ENCODE measurements at regions not wholly inside any gene's neighbourhood (a gene's known extent, or its start where the extent isn't known, plus 50 kb on each side); places are given as distances from the start of the nearest gene placed in this dataset.

- 32% methylated on average over 3 of the region's 3 CpGs for WGBS
- TF ChIP-seq, protein P1, sequence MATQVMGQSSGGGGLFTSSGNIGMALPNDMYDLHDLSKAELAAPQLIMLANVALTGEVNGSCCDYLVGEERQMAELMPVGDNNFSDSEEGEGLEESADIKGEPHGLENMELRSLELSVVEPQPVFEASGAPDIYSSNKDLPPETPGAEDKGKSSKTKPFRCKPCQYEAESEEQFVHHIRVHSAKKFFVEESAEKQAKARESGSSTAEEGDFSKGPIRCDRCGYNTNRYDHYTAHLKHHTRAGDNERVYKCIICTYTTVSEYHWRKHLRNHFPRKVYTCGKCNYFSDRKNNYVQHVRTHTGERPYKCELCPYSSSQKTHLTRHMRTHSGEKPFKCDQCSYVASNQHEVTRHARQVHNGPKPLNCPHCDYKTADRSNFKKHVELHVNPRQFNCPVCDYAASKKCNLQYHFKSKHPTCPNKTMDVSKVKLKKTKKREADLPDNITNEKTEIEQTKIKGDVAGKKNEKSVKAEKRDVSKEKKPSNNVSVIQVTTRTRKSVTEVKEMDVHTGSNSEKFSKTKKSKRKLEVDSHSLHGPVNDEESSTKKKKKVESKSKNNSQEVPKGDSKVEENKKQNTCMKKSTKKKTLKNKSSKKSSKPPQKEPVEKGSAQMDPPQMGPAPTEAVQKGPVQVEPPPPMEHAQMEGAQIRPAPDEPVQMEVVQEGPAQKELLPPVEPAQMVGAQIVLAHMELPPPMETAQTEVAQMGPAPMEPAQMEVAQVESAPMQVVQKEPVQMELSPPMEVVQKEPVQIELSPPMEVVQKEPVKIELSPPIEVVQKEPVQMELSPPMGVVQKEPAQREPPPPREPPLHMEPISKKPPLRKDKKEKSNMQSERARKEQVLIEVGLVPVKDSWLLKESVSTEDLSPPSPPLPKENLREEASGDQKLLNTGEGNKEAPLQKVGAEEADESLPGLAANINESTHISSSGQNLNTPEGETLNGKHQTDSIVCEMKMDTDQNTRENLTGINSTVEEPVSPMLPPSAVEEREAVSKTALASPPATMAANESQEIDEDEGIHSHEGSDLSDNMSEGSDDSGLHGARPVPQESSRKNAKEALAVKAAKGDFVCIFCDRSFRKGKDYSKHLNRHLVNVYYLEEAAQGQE (IDR thresholded peaks at IDR 0.05) = peak; percentile 4
- TF ChIP-seq YY1 (IDR thresholded peaks at IDR 0.05) = peak; percentile 79
- TF ChIP-seq JUND (IDR thresholded peaks at IDR 0.05) = peak; percentile 29 to 63
- peak; percentile 12 to 54 for TF ChIP-seq RAD21 (IDR thresholded peaks at IDR 0.05)
- TF ChIP-seq, protein P2, sequence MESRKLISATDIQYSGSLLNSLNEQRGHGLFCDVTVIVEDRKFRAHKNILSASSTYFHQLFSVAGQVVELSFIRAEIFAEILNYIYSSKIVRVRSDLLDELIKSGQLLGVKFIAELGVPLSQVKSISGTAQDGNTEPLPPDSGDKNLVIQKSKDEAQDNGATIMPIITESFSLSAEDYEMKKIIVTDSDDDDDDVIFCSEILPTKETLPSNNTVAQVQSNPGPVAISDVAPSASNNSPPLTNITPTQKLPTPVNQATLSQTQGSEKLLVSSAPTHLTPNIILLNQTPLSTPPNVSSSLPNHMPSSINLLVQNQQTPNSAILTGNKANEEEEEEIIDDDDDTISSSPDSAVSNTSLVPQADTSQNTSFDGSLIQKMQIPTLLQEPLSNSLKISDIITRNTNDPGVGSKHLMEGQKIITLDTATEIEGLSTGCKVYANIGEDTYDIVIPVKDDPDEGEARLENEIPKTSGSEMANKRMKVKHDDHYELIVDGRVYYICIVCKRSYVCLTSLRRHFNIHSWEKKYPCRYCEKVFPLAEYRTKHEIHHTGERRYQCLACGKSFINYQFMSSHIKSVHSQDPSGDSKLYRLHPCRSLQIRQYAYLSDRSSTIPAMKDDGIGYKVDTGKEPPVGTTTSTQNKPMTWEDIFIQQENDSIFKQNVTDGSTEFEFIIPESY (IDR thresholded peaks at IDR 0.05) = peak; percentile 48
- peak; percentile 69 to 72 for TF ChIP-seq RXRA (IDR thresholded peaks at IDR 0.05)
- peak; percentile 20 for TF ChIP-seq MAX (IDR thresholded peaks at IDR 0.05)
- TF ChIP-seq TAF1 (conservative IDR thresholded peaks at IDR 0.05) = no peak
- TF ChIP-seq SP1 (IDR thresholded peaks at IDR 0.05) = peak; percentile 97
- peak; percentile 70 to 71 for TF ChIP-seq HNF4A (conservative IDR thresholded peaks at IDR 0.05)
- no peak for TF ChIP-seq HNF4G (IDR thresholded peaks at IDR 0.05)
- TF ChIP-seq NR2F2 (IDR thresholded peaks at IDR 0.05) = no peak
- no peaks in the 10 kb centered on the region for H3K9me3 ChIP-seq (ENCODE audit: control insufficient read depth in 4 of 4, low read length in 3 of 4)
- H3K9ac ChIP-seq (ENCODE audit: low read depth in 1 of 2, low read length in 2 of 2) = no peak overlapping the region
- H3K36me3 ChIP-seq (ENCODE audit: control insufficient read depth in 4 of 4, insufficient read depth in 3 of 4, low read depth in 1 of 4, low read length in 3 of 4) = no peaks in the 10 kb centered on the region
- H3K27ac ChIP-seq (ENCODE audit: low read depth in 1 of 2, low read length in 2 of 2) = peak overlapping the region; percentile 72 to 88
- DNase-seq (ENCODE audit: low spot score) = no peak
- H3K27me3 ChIP-seq (ENCODE audit: control insufficient read depth in 4 of 4, insufficient read depth in 4 of 4, low read length in 3 of 4) = no peaks in the 10 kb centered on the region
- peaks cover 3 to 17% (median 8%) of the 10 kb centered on the region in 4 donors for H3K4me1 ChIP-seq (ENCODE audit: control insufficient read depth in 4 of 4, insufficient read depth in 4 of 4, low read length in 3 of 4)
- no peak overlapping the region for H3K4me3 ChIP-seq (ENCODE audit: low read depth in 1 of 3, low read length in 3 of 3)
Measured at GRCh38 chr2:41881249-41881648, 166.6 kb upstream of the PKDCC start.

DNA sequence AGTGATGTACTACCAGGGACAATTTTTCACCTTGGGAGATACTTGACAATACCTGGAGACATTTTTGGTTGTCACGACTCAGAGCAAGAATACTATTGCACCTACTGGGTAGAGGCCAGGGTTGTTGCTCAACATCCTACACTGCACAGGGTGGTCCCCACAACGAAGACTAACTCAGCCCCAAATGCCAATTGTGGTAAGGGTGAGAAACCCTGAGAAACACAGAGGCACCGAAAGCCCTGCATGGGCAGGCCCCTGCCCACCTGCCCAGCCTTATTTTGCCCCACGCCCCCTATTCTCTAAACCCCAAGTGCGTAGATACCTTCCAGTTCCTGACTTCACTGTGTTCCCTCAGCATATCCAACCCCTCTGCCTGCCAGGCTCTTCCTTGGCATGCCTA, 163.1 kb upstream of the PKDCC start:
- Histone ChIP-seq H3K9ac (ENCODE audit: low read depth in 1 of 2, low read length in 2 of 2) (no peak overlapping the region), H3K4me1 (ENCODE audit: control insufficient read depth in 4 of 4, insufficient read depth in 4 of 4, low read length in 3 of 4) (peaks cover 1 to 17% (median 8%) of the 10 kb centered on the region in 4 donors), H3K27me3 (ENCODE audit: control insufficient read depth in 4 of 4, insufficient read depth in 4 of 4, low read length in 3 of 4) (no peaks in the 10 kb centered on the region), H3K9me3 (ENCODE audit: control insufficient read depth in 4 of 4, low read length in 3 of 4) (no peaks in the 10 kb centered on the region), H3K36me3 (ENCODE audit: control insufficient read depth in 4 of 4, insufficient read depth in 3 of 4, low read depth in 1 of 4, low read length in 3 of 4) (no peaks in the 10 kb centered on the region), H3K4me3 (ENCODE audit: low read depth in 1 of 3, low read length in 3 of 3) (no peak overlapping the region), H3K27ac (ENCODE audit: low read depth in 1 of 2, low read length in 2 of 2) (no peak overlapping the region)
- WGBS = 91% methylated on average over 5 of the region's 5 CpGs
- DNase-seq (ENCODE audit: low spot score) = no peak
- TF ChIP-seq, protein P1 (IDR thresholded peaks at IDR 0.05) = no peak
- TF ChIP-seq TAF1 (conservative IDR thresholded peaks at IDR 0.05) (no peak), YY1 (IDR thresholded peaks at IDR 0.05) (no peak)
